Ovary (tissue), 3 donors: ENCODE measurements at regions not wholly inside any gene's neighbourhood (a gene's known extent, or its start where the extent isn't known, plus 50 kb on each side); places are given as distances from the start of the nearest gene placed in this dataset.

Source experiments
- POLR2A ChIP-seq: fragments of 450-650 bp; IDR thresholded peaks from one replicate; pipeline ENCODE4 v1.6.1; 2017; ENCODE audit warnings: antibody characterized with exemption, mild to moderate bottlenecking, moderate library complexity
- TF ChIP-seq, protein P1 (sequence below), 3 donors: fragments of 450-650 bp in 2 of 3; fragments of 200-600 bp in 1 of 3; IDR thresholded peaks; one replicate each; pipeline versions ENCODE4 v1.5.1 to v1.8.0; 2016 to 2022; ENCODE audit warnings: antibody characterized with exemption in 3 of 3, mild to moderate bottlenecking in 1 of 3
- donor health status: DM: no; HTN: no; CAD: no.

DNA sequence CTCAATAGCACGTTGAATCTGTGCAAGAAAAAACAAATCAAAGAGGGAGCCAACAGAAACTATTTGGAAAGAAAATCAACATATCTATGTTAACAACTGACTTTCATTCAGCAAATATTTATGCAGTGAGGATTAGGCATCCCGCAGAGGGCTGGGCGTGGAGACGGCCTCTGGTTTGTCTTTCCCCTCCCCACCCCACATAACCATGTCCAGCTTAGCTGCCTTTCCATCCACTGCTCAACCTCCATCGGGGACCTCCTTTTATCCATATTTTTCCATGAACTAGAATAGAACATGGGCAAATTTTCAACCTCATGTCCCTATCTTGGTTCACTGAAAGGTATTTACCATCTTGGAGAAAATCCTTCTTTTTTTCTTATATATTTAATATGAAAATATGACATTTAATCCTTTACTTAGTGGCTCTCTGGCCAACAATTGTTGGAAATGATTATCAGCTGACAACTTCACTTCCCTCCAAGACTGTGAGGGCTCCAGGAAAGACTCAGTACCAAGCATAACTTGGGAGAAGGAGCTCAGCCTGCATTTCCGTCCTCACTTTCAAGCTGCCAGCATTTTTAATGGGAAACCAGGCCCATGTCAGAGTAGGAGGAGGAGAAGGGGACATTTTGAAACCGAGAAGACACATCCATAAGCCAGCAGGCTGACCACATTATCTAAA is 462.6 kb upstream of the MAF start:
- no peak for TF ChIP-seq POLR2A
- TF ChIP-seq, protein P1, sequence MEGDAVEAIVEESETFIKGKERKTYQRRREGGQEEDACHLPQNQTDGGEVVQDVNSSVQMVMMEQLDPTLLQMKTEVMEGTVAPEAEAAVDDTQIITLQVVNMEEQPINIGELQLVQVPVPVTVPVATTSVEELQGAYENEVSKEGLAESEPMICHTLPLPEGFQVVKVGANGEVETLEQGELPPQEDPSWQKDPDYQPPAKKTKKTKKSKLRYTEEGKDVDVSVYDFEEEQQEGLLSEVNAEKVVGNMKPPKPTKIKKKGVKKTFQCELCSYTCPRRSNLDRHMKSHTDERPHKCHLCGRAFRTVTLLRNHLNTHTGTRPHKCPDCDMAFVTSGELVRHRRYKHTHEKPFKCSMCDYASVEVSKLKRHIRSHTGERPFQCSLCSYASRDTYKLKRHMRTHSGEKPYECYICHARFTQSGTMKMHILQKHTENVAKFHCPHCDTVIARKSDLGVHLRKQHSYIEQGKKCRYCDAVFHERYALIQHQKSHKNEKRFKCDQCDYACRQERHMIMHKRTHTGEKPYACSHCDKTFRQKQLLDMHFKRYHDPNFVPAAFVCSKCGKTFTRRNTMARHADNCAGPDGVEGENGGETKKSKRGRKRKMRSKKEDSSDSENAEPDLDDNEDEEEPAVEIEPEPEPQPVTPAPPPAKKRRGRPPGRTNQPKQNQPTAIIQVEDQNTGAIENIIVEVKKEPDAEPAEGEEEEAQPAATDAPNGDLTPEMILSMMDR (IDR thresholded peaks at IDR 0.05) = no peak
